ENCODE measurements at regions not wholly inside any gene's neighbourhood (a gene's known extent, or its start where the extent isn't known, plus 50 kb on each side); places are given as distances from the start of the nearest gene placed in this dataset.

- BruUV-seq (replicated peaks): no TSS peak
Measured at GRCh38 chr15:72838311-72838731, 54.8 kb upstream of the ADPGK start.

GRCh38 chr15:72836676-72837330 is 53.2 kb upstream of the ADPGK start:
- Mint-ChIP-seq H3K4me3 (ENCODE audit: unreplicated experiment) (no peak overlapping the region), H3K27me3 (ENCODE audit: insufficient read depth, unreplicated experiment) (peaks cover 24% of the 10 kb centered on the region), H3K36me3 (ENCODE audit: insufficient read depth, unreplicated experiment) (no peaks in the 10 kb centered on the region), H3K4me1 (ENCODE audit: insufficient read depth, unreplicated experiment) (peaks cover 8% of the 10 kb centered on the region), H3K9me3 (ENCODE audit: unreplicated experiment) (no peaks in the 10 kb centered on the region), H3K27ac (ENCODE audit: low read depth, unreplicated experiment) (no peak overlapping the region)
- CTCF ChIA-PET: no interaction called here
- BruUV-seq (replicated peaks): no TSS peak
- intact Hi-C loops (cut with micrococcal nuclease): loop anchor here (5.0 kb wide), 1 partner anchor 215 kb away; the partner anchor contains the start of gene NEO1
- no peak for DNase-seq (ENCODE audit: unreplicated experiment)
- TF ChIP-seq CTCF (IDR thresholded peaks at IDR 0.05; ENCODE audit: unreplicated experiment): no peak
- POLR2A ChIA-PET: interaction anchor here (1.2 to 1.3 kb wide), 2 partner anchors 28 to 49 kb away, joined by 3 to 4 read pairs; no protein-coding TSS in a partner anchor

More at GRCh38 chr15:72838311-72838731, 54.8 kb upstream of the ADPGK start:
- no peak overlapping the region for H3K27ac Mint-ChIP-seq (ENCODE audit: low read depth, unreplicated experiment)
- no peak for TF ChIP-seq CTCF (IDR thresholded peaks at IDR 0.05; ENCODE audit: unreplicated experiment)
- H3K4me3 Mint-ChIP-seq (ENCODE audit: unreplicated experiment): no peak overlapping the region
- intact Hi-C loops (cut with micrococcal nuclease): loop anchor here (5.0 kb wide), 1 partner anchor 214 kb away; the partner anchor contains the start of gene NEO1
- ChIA-PET CTCF (interaction anchor here (1.1 kb wide), 1 partner anchor 58 kb away, joined by 5 read pairs; no protein-coding TSS in a partner anchor), POLR2A (interaction anchor here (0.6 to 0.7 kb wide), 2 partner anchors 13 to 241 kb away, joined by 3 to 4 read pairs; no protein-coding TSS in a partner anchor)
- peak; percentile 68 for DNase-seq (ENCODE audit: unreplicated experiment)
- no peaks in the 10 kb centered on the region for H3K9me3 Mint-ChIP-seq (ENCODE audit: unreplicated experiment)
- H3K4me1 Mint-ChIP-seq (ENCODE audit: insufficient read depth, unreplicated experiment): peaks cover 8% of the 10 kb centered on the region
- peaks cover 31% of the 10 kb centered on the region for H3K27me3 Mint-ChIP-seq (ENCODE audit: insufficient read depth, unreplicated experiment)
- peaks cover 4% of the 10 kb centered on the region for H3K36me3 Mint-ChIP-seq (ENCODE audit: insufficient read depth, unreplicated experiment)

GRCh38 chr15:72835294-72835890 is 51.8 kb upstream of the ADPGK start:
- CTCF ChIA-PET: interaction anchor here (0.5 to 0.7 kb wide), 4 partner anchors 51 to 829 kb away, joined by 3 to 4 read pairs (median 3); no protein-coding TSS in a partner anchor
- Mint-ChIP-seq H3K27me3 (ENCODE audit: insufficient read depth, unreplicated experiment) (peaks cover 24% of the 10 kb centered on the region), H3K36me3 (ENCODE audit: insufficient read depth, unreplicated experiment) (no peaks in the 10 kb centered on the region), H3K27ac (ENCODE audit: low read depth, unreplicated experiment) (no peak overlapping the region), H3K9me3 (ENCODE audit: unreplicated experiment) (no peaks in the 10 kb centered on the region), H3K4me3 (ENCODE audit: unreplicated experiment) (no peak overlapping the region), H3K4me1 (ENCODE audit: insufficient read depth, unreplicated experiment) (peaks cover 8% of the 10 kb centered on the region)
- peak; percentile 25 for DNase-seq (ENCODE audit: unreplicated experiment)
- intact Hi-C loops (cut with micrococcal nuclease): loop anchor here (5.0 kb wide), 1 partner anchor 217 kb away; the partner anchor contains the start of gene NEO1
- BruUV-seq (replicated peaks): no TSS peak
- POLR2A ChIA-PET: no interaction called here
- TF ChIP-seq CTCF (IDR thresholded peaks at IDR 0.05; ENCODE audit: unreplicated experiment): peak; percentile 31

GRCh38 chr15:72833561-72833960 is 50.0 kb upstream of the ADPGK start:
- no peaks in the 10 kb centered on the region for H3K36me3 Mint-ChIP-seq (ENCODE audit: insufficient read depth, unreplicated experiment)
- H3K4me1 Mint-ChIP-seq (ENCODE audit: insufficient read depth, unreplicated experiment): peaks cover 4% of the 10 kb centered on the region
- no TSS peak for BruUV-seq (replicated peaks)

More at GRCh38 chr15:72833561-72833960, 50.0 kb upstream of the ADPGK start:
- Mint-ChIP-seq H3K27me3 (ENCODE audit: insufficient read depth, unreplicated experiment) (peaks cover 39% of the 10 kb centered on the region), H3K27ac (ENCODE audit: low read depth, unreplicated experiment) (no peak overlapping the region), H3K4me3 (ENCODE audit: unreplicated experiment) (no peak overlapping the region), H3K9me3 (ENCODE audit: unreplicated experiment) (no peaks in the 10 kb centered on the region)
- intact Hi-C loops (cut with micrococcal nuclease): no loop called here
- POLR2A ChIA-PET: no interaction called here
- CTCF ChIA-PET: no interaction called here
- TF ChIP-seq CTCF (IDR thresholded peaks at IDR 0.05; ENCODE audit: unreplicated experiment): no peak
- no peak for DNase-seq (ENCODE audit: unreplicated experiment)

All from MCF 10A (cell line).